GM23338 (cell line): ENCODE measurements at regions not wholly inside any gene's neighbourhood (a gene's known extent, or its start where the extent isn't known, plus 50 kb on each side); places are given as distances from the start of the nearest gene placed in this dataset.

ENCODE experiments used
- ATAC-seq: fragments of 200-7000 bp; cut with Tn5 transposase; 3 replicates; pipeline ENCODE4 v1.9.1; 2020
- DNase-seq: peaks from one replicate; pipeline ENCODE4 v3.0.0-alpha.2; 2015; ENCODE audit warnings: low spot score
- H2AFZ ChIP-seq: fragments of 200-600 bp; sonication (generic); 2 replicates; pipeline ENCODE4 v1.8.0; 2016; ENCODE audit warnings: antibody characterized with exemption, mild to moderate bottlenecking, moderate library complexity
- H3F3A ChIP-seq: fragments of 200-600 bp; sonication (generic); replicated peaks from 2 replicates; pipeline ENCODE4 v1.8.0; 2017; ENCODE audit warnings: antibody characterized with exemption, mixed run types, low read depth
- H3K27ac ChIP-seq: fragments of 200-600 bp; sonication (generic); 2 replicates; pipeline ENCODE4 v1.6.1; 2016; ENCODE audit warnings: low read depth
- H3K27me3 ChIP-seq: fragments of 200-600 bp; sonication (generic); 2 replicates; pipeline ENCODE4 v1.8.0; 2016; ENCODE audit warnings: mild to moderate bottlenecking, mixed run types, moderate library complexity; ENCODE audit not compliant: insufficient read depth
- H3K36me3 ChIP-seq: fragments of 200-600 bp; sonication (generic); 2 replicates; pipeline ENCODE4 v1.8.0; 2016; ENCODE audit warnings: mild to moderate bottlenecking; ENCODE audit not compliant: insufficient read depth
- H3K4me1 ChIP-seq: fragments of 200-600 bp; sonication (generic); 2 replicates; pipeline ENCODE4 v1.8.0; 2016; ENCODE audit warnings: mild to moderate bottlenecking, moderate library complexity; ENCODE audit not compliant: insufficient read depth
- H3K4me2 ChIP-seq: fragments of 200-600 bp; sonication (generic); 2 replicates; pipeline ENCODE4 v1.7.1; 2017; ENCODE audit warnings: mixed run types
- H3K4me3 ChIP-seq: fragments of 200-600 bp; sonication (generic); 2 replicates; pipeline ENCODE4 v1.6.1; 2016; ENCODE audit warnings: mixed run types
- H3K79me2 ChIP-seq: fragments of 200-600 bp; sonication (generic); replicated peaks from 2 replicates; pipeline ENCODE4 v1.8.0; 2017; ENCODE audit warnings: mild to moderate bottlenecking; ENCODE audit not compliant: insufficient read depth
- H3K9me2 ChIP-seq: fragments of 200-600 bp; sonication (generic); 2 replicates; pipeline ENCODE4 v1.8.0; 2017; ENCODE audit not compliant: insufficient read depth
- H4K20me1 ChIP-seq: fragments of 200-600 bp; sonication (generic); replicated peaks from 2 replicates; pipeline ENCODE4 v1.8.0; 2017; ENCODE audit warnings: mild to moderate bottlenecking; ENCODE audit not compliant: insufficient read depth
- H3K27ac Mint-ChIP-seq: 2 replicates; pipeline ENCODE4 v1.8.0; 2020; ENCODE audit warnings: inconsistent platforms, mild to moderate bottlenecking, moderate library complexity, mixed read lengths
- H3K27me3 Mint-ChIP-seq: 3 replicates; pipeline ENCODE4 v1.8.0; 2022; ENCODE audit warnings: low read depth, mild to moderate bottlenecking, moderate library complexity, mixed read lengths, inconsistent platforms; ENCODE audit not compliant: insufficient read depth, poor library complexity
- H3K36me3 Mint-ChIP-seq: 3 replicates; pipeline ENCODE4 v1.8.0; 2021; ENCODE audit warnings: low read depth, mild to moderate bottlenecking, inconsistent platforms, moderate library complexity, mixed read lengths
- H3K4me1 Mint-ChIP-seq: 3 replicates; pipeline ENCODE4 v1.8.0; 2020; ENCODE audit warnings: mild to moderate bottlenecking, inconsistent platforms, mixed read lengths
- H3K4me3 Mint-ChIP-seq: 3 replicates; pipeline ENCODE4 v1.8.0; 2021; ENCODE audit warnings: moderate library complexity, mild to moderate bottlenecking, inconsistent platforms, mixed read lengths
- H3K9me3 Mint-ChIP-seq: 3 replicates; pipeline ENCODE4 v1.8.0; 2020; ENCODE audit warnings: moderate library complexity, mild to moderate bottlenecking, inconsistent platforms, mixed read lengths
- CREB1 ChIP-seq: fragments of 250-450 bp; sonication (Bioruptor Pico); IDR thresholded peaks from 2 replicates; pipeline ENCODE4 v1.5.0; 2020; ENCODE audit warnings: low read depth, mild to moderate bottlenecking, moderate library complexity
- EZH2 ChIP-seq: fragments of 200-600 bp; sonication (generic); IDR thresholded peaks from one replicate; pipeline ENCODE4 v1.8.0; 2017; ENCODE audit warnings: antibody characterized with exemption, mild to moderate bottlenecking, low read depth; ENCODE audit not compliant: unreplicated experiment
- EZH2phosphoT487 ChIP-seq: fragments of 200-600 bp; sonication (generic); IDR thresholded peaks from one replicate; pipeline ENCODE4 v1.8.1; 2018; ENCODE audit warnings: antibody characterized with exemption; ENCODE audit not compliant: unreplicated experiment
- JUNB ChIP-seq: IDR thresholded peaks from one replicate; pipeline ENCODE4 v1.6.1; 2016; ENCODE audit warnings: antibody characterized with exemption; ENCODE audit not compliant: unreplicated experiment
- NANOG ChIP-seq: IDR thresholded peaks from 2 replicates; pipeline ENCODE4 v1.6.1; 2016; ENCODE audit warnings: antibody characterized with exemption, borderline replicate concordance
- ZNF114 ChIP-seq: fragments of 250-450 bp; sonication (Bioruptor Pico); IDR thresholded peaks from 2 replicates; pipeline ENCODE4 v1.5.0; 2020; ENCODE audit warnings: mild to moderate bottlenecking, moderate library complexity
- ZNF331 ChIP-seq: fragments of 250-450 bp; sonication (Bioruptor Pico); IDR thresholded peaks from 2 replicates; pipeline ENCODE4 v1.5.0; 2020; ENCODE audit warnings: low read depth, mild to moderate bottlenecking, moderate library complexity
- ZNF462 ChIP-seq: fragments of 250-450 bp; sonication (Bioruptor Pico); IDR thresholded peaks from 2 replicates; pipeline ENCODE4 v1.5.0; 2020; ENCODE audit warnings: mild to moderate bottlenecking, moderate library complexity
- TF ChIP-seq, protein P1 (sequence below): IDR thresholded peaks from one replicate; pipeline ENCODE4 v1.6.1; 2018; ENCODE audit warnings: antibody characterized with exemption; ENCODE audit not compliant: unreplicated experiment

DNA sequence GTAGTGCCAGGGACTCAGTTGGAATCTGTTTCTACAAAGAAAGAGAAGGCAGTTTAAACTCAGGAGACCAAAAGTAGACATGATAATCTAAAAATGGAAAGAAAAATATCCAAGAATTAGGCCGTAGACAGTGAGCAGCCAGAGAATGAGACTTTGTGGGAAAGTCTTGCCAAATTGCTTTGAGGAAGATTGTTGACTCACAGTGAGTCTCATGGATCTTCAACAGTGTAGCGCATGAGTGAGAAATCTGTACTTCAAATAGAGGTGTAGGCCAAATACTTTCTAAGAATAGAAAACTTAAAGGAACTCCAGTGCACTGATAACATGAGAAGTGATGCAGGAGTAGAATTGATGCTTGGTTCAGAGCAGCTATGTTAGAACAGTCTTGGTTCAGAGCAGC, 284.5 kb downstream of the HTR1B start:
- Histone ChIP-seq H4K20me1 (no peaks in the 10 kb centered on the region), H3K27ac (no peak overlapping the region), H2AFZ (no peak overlapping the region), H3K36me3 (no peaks in the 10 kb centered on the region), H3K27me3 (no peaks in the 10 kb centered on the region), H3K4me1 (no peaks in the 10 kb centered on the region), H3K4me3 (no peak overlapping the region), H3K4me2 (no peak overlapping the region), H3K79me2 (no peaks in the 10 kb centered on the region), H3K9me2 (no peaks in the 10 kb centered on the region), H3F3A (no peaks in the 10 kb centered on the region)
- H3K27me3 Mint-ChIP-seq: peaks cover 3% of the 10 kb centered on the region
- H3K27ac Mint-ChIP-seq: no peak overlapping the region
- DNase-seq: no peak
- H3K36me3 Mint-ChIP-seq: no peaks in the 10 kb centered on the region
- TF ChIP-seq EZH2phosphoT487 (no peak), JUNB (no peak), CREB1 (CRISPR knock-in tag) (no peak), EZH2 (no peak)
- no peak overlapping the region for H3K4me3 Mint-ChIP-seq
- H3K4me1 Mint-ChIP-seq: no peaks in the 10 kb centered on the region
- ATAC-seq: no peak
- H3K9me3 Mint-ChIP-seq: no peaks in the 10 kb centered on the region; the same call in 2 of the 3 replicates

DNA sequence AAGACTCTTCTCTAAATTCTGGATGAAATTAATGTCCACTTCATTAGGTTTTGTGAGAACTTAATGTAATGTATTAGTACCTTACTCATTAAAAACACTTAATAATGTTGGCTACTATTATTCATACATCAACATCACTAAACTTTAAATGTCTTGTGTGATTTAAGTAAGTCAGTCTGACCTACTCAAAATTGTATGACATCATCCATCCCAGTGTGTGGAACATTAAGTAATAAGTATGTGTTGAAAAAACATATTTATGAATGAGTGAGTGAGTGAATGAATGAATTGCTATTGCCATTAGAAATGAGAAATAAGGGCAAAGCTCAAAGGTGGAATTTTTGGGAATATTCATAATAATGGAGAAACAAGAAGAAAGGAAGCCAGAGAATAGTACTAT, 285.8 kb downstream of the HTR1B start:
- H3K27me3 ChIP-seq: no peaks in the 10 kb centered on the region
- H3K4me1 ChIP-seq: no peaks in the 10 kb centered on the region
- no peaks in the 10 kb centered on the region; the same call in 2 of the 3 replicates for H3K9me3 Mint-ChIP-seq
- no peaks in the 10 kb centered on the region for H3K79me2 ChIP-seq
- H3K4me2 ChIP-seq: no peak overlapping the region
- H3K4me1 Mint-ChIP-seq: no peaks in the 10 kb centered on the region
- no peak overlapping the region for H2AFZ ChIP-seq
- H4K20me1 ChIP-seq: no peaks in the 10 kb centered on the region
- H3F3A ChIP-seq: no peaks in the 10 kb centered on the region
- no peak overlapping the region for H3K27ac Mint-ChIP-seq
- H3K9me2 ChIP-seq: no peaks in the 10 kb centered on the region
- no peaks in the 10 kb centered on the region for H3K36me3 Mint-ChIP-seq
- peaks cover 2% of the 10 kb centered on the region for H3K27me3 Mint-ChIP-seq
- no peaks in the 10 kb centered on the region for H3K36me3 ChIP-seq
- no peak for ATAC-seq
- no peak for DNase-seq
- TF ChIP-seq ZNF462 (CRISPR knock-in tag): no peak
- TF ChIP-seq EZH2: no peak
- TF ChIP-seq ZNF331: no peak
- no peak for TF ChIP-seq EZH2phosphoT487
- no peak for TF ChIP-seq ZNF114 (CRISPR knock-in tag)
- TF ChIP-seq, protein P1, sequence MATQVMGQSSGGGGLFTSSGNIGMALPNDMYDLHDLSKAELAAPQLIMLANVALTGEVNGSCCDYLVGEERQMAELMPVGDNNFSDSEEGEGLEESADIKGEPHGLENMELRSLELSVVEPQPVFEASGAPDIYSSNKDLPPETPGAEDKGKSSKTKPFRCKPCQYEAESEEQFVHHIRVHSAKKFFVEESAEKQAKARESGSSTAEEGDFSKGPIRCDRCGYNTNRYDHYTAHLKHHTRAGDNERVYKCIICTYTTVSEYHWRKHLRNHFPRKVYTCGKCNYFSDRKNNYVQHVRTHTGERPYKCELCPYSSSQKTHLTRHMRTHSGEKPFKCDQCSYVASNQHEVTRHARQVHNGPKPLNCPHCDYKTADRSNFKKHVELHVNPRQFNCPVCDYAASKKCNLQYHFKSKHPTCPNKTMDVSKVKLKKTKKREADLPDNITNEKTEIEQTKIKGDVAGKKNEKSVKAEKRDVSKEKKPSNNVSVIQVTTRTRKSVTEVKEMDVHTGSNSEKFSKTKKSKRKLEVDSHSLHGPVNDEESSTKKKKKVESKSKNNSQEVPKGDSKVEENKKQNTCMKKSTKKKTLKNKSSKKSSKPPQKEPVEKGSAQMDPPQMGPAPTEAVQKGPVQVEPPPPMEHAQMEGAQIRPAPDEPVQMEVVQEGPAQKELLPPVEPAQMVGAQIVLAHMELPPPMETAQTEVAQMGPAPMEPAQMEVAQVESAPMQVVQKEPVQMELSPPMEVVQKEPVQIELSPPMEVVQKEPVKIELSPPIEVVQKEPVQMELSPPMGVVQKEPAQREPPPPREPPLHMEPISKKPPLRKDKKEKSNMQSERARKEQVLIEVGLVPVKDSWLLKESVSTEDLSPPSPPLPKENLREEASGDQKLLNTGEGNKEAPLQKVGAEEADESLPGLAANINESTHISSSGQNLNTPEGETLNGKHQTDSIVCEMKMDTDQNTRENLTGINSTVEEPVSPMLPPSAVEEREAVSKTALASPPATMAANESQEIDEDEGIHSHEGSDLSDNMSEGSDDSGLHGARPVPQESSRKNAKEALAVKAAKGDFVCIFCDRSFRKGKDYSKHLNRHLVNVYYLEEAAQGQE: no peak
- TF ChIP-seq JUNB: no peak
- TF ChIP-seq CREB1 (CRISPR knock-in tag): no peak
- no peak for TF ChIP-seq NANOG
- no peak overlapping the region for H3K4me3 ChIP-seq
- H3K4me3 Mint-ChIP-seq: no peak overlapping the region
- no peak overlapping the region for H3K27ac ChIP-seq
